A549 (cell line): ENCODE measurements at regions not wholly inside any gene's neighbourhood (a gene's known extent, or its start where the extent isn't known, plus 50 kb on each side); places are given as distances from the start of the nearest gene placed in this dataset.

Experiments used
- CBX2 ChIP-seq: fragments of 200-600 bp; sonication (generic); IDR thresholded peaks from 2 replicates; pipeline ENCODE4 v1.6.1; 2016; ENCODE audit warnings: low read depth, mild to moderate bottlenecking, borderline replicate concordance
- CTCF ChIP-seq: fragments of >200 bp; sonication (Bioruptor Twin); formaldehyde crosslinking; IDR thresholded peaks from 3 replicates; pipeline ENCODE4 v1.5.1; 2016
- JUN ChIP-seq, 2 experiments: fragments of >200 bp; sonication (Bioruptor Twin); formaldehyde crosslinking; IDR thresholded peaks; 2 replicates in 1 of 2; 3 replicates in 1 of 2; pipeline ENCODE4 v1.6.1; 2016 to 2017
- KDM5A ChIP-seq: fragments of 200-600 bp; sonication (generic); IDR thresholded peaks from 2 replicates; pipeline ENCODE4 v1.6.1; 2016; ENCODE audit warnings: antibody characterized with exemption, mild to moderate bottlenecking
- MAX ChIP-seq: IDR thresholded peaks from 2 replicates; pipeline ENCODE4 v1.6.1; 2012
- MAZ ChIP-seq: fragments of 150-350 bp; IDR thresholded peaks from 2 replicates; pipeline ENCODE4 v1.6.1; 2014; ENCODE audit warnings: antibody characterized with exemption, low read depth, low read length, borderline replicate concordance
- NPAS2 ChIP-seq: fragments of 250-450 bp; sonication (Bioruptor Pico); IDR thresholded peaks from 2 replicates; pipeline ENCODE4 v1.8.0; 2022; ENCODE audit warnings: mild to moderate bottlenecking, moderate library complexity, borderline replicate concordance
- POLR2A ChIP-seq: IDR thresholded peaks from 2 replicates; pipeline ENCODE4 v1.6.1; 2012; ENCODE audit warnings: mild to moderate bottlenecking, low read length
- RAD21 ChIP-seq, 2 experiments: fragments of >200 bp in 1 of 2; sonication (Bioruptor Twin) in 1 of 2; formaldehyde crosslinking in 1 of 2; IDR thresholded peaks in 1 of 2; conservative IDR thresholded peaks in 1 of 2; 2 replicates in 1 of 2; 3 replicates in 1 of 2; pipeline ENCODE4 v1.6.1; 2012 to 2018; ENCODE audit warnings: inconsistent platforms in 1 of 2
- RCOR1 ChIP-seq: fragments of 150-350 bp; IDR thresholded peaks from 2 replicates; pipeline ENCODE4 v1.6.1; 2014; ENCODE audit warnings: antibody characterized with exemption, low read length, low read depth
- REST ChIP-seq: fragments of 200-600 bp; sonication (generic); IDR thresholded peaks from 2 replicates; pipeline ENCODE4 v1.6.1; 2016; ENCODE audit warnings: antibody characterized with exemption, mild to moderate bottlenecking, moderate library complexity
- SMC3 ChIP-seq: fragments of >200 bp; sonication (Bioruptor Twin); formaldehyde crosslinking; IDR thresholded peaks from 3 replicates; pipeline ENCODE4 v1.6.1; 2018; ENCODE audit warnings: inconsistent platforms
- TP53 ChIP-seq: fragments of 250-450 bp; sonication (Bioruptor Pico); IDR thresholded peaks from 2 replicates; pipeline ENCODE4 v1.5.0; 2021; ENCODE audit warnings: mild to moderate bottlenecking, moderate library complexity

GRCh38 chr7:41777894-41778596 is 75.2 kb upstream of the INHBA start:
- TF ChIP-seq KDM5A (no peak), CTCF (no peak), REST (no peak), POLR2A (no peak), TP53 (CRISPR knock-in tag) (no peak), MAX (no peak), SMC3 (no peak), RAD21 (conservative IDR thresholded peaks at IDR 0.05 in 1 of 2, IDR thresholded peaks at IDR 0.05 in 1 of 2) (no peak), CBX2 (no peak), NPAS2 (CRISPR knock-in tag) (no peak), RCOR1 (no peak), JUN (IDR thresholded peaks at IDR 0.05) (no peak), MAZ (no peak)
